ENCODE measurements at regions not wholly inside any gene's neighbourhood (a gene's known extent, or its start where the extent isn't known, plus 50 kb on each side); places are given as distances from the start of the nearest gene placed in this dataset.

DNA sequence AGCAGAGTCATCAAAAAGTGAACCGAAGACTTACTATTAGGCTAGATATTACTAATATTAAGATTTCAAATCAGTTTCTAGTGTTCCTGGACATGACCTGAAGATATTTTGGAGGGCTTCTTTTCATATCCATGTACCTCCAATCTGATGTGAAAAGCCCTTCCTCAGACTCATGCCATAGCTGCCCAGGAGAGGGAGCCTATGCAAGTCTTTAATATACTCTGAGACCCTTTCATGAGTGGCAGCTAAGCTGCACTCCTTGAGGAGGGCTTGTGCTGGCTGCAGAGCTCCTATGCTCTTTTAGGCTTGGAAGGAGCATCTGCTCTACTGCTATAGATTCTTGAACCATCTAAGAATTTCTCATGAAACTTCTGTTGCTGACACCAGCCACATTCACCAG, 715.3 kb downstream of the OLFM4 start:
- no peak overlapping the region for H3K4me3 Mint-ChIP-seq (ENCODE audit: unreplicated experiment)
- peaks cover 13% of the 10 kb centered on the region for H3K27me3 Mint-ChIP-seq (ENCODE audit: low read depth)
- no peaks in the 10 kb centered on the region for H3K36me3 Mint-ChIP-seq (ENCODE audit: low read depth)
- no peaks in the 10 kb centered on the region for H3K4me1 Mint-ChIP-seq (ENCODE audit: low read depth)
- no peak for DNase-seq (ENCODE audit: low spot score)
- no peaks in the 10 kb centered on the region for H3K9me3 Mint-ChIP-seq (ENCODE audit: low read depth)
- no peak overlapping the region for H3K27ac Mint-ChIP-seq (ENCODE audit: unreplicated experiment)
- TF ChIP-seq, protein P1, sequence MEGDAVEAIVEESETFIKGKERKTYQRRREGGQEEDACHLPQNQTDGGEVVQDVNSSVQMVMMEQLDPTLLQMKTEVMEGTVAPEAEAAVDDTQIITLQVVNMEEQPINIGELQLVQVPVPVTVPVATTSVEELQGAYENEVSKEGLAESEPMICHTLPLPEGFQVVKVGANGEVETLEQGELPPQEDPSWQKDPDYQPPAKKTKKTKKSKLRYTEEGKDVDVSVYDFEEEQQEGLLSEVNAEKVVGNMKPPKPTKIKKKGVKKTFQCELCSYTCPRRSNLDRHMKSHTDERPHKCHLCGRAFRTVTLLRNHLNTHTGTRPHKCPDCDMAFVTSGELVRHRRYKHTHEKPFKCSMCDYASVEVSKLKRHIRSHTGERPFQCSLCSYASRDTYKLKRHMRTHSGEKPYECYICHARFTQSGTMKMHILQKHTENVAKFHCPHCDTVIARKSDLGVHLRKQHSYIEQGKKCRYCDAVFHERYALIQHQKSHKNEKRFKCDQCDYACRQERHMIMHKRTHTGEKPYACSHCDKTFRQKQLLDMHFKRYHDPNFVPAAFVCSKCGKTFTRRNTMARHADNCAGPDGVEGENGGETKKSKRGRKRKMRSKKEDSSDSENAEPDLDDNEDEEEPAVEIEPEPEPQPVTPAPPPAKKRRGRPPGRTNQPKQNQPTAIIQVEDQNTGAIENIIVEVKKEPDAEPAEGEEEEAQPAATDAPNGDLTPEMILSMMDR (IDR thresholded peaks at IDR 0.05) = no peak

DNA sequence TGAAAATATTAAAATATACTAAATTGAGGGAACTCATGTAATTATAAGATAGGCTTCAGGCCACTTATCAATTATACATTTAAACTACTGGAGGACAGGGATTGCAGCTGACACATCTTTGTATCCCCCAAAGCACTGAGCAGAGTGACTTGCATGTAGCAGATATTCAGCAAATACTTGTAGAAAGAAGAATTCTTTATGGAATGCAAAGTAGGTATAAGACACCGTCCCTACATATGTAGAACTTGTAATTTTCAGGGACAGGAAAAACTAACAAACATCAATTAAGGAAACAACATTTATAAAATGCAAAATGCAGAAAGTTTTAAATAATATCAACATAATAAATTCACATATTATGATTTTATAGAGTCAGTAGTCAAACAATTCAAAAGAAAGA, 719.2 kb downstream of the OLFM4 start:
- Mint-ChIP-seq H3K9me3 (ENCODE audit: low read depth) (no peaks in the 10 kb centered on the region), H3K27ac (ENCODE audit: unreplicated experiment) (no peak overlapping the region), H3K4me3 (ENCODE audit: unreplicated experiment) (no peak overlapping the region), H3K36me3 (ENCODE audit: low read depth) (no peaks in the 10 kb centered on the region), H3K27me3 (ENCODE audit: low read depth) (peaks cover 12% of the 10 kb centered on the region), H3K4me1 (ENCODE audit: low read depth) (no peaks in the 10 kb centered on the region)
- DNase-seq (ENCODE audit: low spot score) = no peak
- TF ChIP-seq, protein P1 (IDR thresholded peaks at IDR 0.05) = no peak

DNA sequence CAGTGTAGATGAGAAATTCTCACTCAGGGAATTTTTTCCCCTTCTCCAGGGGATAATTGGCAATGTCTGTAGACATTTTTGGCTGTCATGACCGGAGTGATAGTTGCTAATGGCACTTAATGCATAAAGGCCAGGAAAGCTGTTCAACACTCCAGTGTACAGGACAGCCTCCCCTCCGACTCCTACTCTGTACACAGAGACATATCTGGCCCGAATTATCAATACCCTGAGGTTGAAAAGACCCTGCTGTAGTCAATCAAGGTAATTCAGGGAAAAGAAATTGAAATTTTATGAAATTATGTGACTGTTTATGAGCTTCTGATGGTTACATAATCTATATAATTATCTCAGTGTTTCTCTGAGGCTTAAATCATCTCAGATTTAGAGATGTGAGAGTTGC, 720.7 kb downstream of the OLFM4 start:
- TF ChIP-seq, protein P1 (IDR thresholded peaks at IDR 0.05) = no peak
- peaks cover 8% of the 10 kb centered on the region for H3K9me3 Mint-ChIP-seq (ENCODE audit: low read depth)
- H3K4me1 Mint-ChIP-seq (ENCODE audit: low read depth) = no peaks in the 10 kb centered on the region
- peaks cover 6% of the 10 kb centered on the region for H3K27me3 Mint-ChIP-seq (ENCODE audit: low read depth)
- no peak for DNase-seq (ENCODE audit: low spot score)
- H3K4me3 Mint-ChIP-seq (ENCODE audit: unreplicated experiment) = no peak overlapping the region
- H3K27ac Mint-ChIP-seq (ENCODE audit: unreplicated experiment) = no peak overlapping the region
- H3K36me3 Mint-ChIP-seq (ENCODE audit: low read depth) = no peaks in the 10 kb centered on the region

DNA sequence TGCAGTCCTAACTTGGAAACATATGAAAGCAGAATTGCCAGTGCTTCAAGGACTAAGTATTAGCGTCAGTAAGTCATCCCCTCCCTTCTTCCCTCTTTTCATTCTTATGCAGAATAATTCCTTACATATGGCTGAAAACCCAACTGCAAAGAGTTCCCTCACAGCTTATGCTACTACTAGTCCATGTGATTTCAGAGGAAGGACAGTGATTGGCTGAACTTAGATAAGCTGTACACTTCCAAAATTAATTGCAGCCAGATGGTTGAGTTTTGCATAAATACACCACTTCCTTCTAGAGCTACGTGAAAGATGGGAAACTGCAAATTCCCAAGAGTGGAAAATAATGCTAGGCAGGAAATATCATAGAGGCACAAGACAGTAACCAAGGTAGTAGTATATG, 730.4 kb downstream of the OLFM4 start:
- no peaks in the 10 kb centered on the region for H3K4me1 Mint-ChIP-seq (ENCODE audit: low read depth)
- no peak for DNase-seq (ENCODE audit: low spot score)
- no peak overlapping the region for H3K27ac Mint-ChIP-seq (ENCODE audit: unreplicated experiment)
- peaks cover 12% of the 10 kb centered on the region for H3K9me3 Mint-ChIP-seq (ENCODE audit: low read depth)
- no peaks in the 10 kb centered on the region for H3K36me3 Mint-ChIP-seq (ENCODE audit: low read depth)
- no peak overlapping the region for H3K4me3 Mint-ChIP-seq (ENCODE audit: unreplicated experiment)
- TF ChIP-seq, protein P1 (IDR thresholded peaks at IDR 0.05) = no peak
- H3K27me3 Mint-ChIP-seq (ENCODE audit: low read depth) = no peaks in the 10 kb centered on the region

DNA sequence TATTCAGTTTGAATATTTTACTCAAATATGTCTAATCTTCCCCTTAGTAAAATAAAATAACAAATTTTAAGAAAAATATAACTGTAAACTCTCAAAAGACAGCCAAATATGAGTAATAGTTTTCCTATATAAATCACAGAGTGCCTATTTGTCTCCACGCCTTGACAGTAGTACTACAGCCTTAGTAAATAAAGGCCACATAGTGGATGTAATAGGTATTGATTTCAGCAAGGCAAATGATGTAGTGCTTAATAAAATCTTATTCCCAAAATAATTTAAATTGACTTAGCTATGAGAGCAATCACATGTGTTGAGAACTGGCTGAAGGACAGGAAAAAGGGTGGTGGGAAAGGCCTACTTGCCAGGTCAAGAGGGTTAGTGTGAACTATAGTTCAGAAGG, 747.2 kb downstream of the OLFM4 start:
- no peaks in the 10 kb centered on the region for H3K9me3 Mint-ChIP-seq (ENCODE audit: low read depth)
- peaks cover 4% of the 10 kb centered on the region for H3K27me3 Mint-ChIP-seq (ENCODE audit: low read depth)
- no peak for DNase-seq (ENCODE audit: low spot score)
- TF ChIP-seq, protein P1 (IDR thresholded peaks at IDR 0.05) = peak; percentile 28
- no peak overlapping the region for H3K27ac Mint-ChIP-seq (ENCODE audit: unreplicated experiment)
- no peaks in the 10 kb centered on the region for H3K36me3 Mint-ChIP-seq (ENCODE audit: low read depth)
- no peak overlapping the region for H3K4me3 Mint-ChIP-seq (ENCODE audit: unreplicated experiment)
- no peaks in the 10 kb centered on the region for H3K4me1 Mint-ChIP-seq (ENCODE audit: low read depth)

Measured in chondrocyte (in vitro differentiated cells).